ENCODE measurements at regions not wholly inside any gene's neighbourhood (a gene's known extent, or its start where the extent isn't known, plus 50 kb on each side); places are given as distances from the start of the nearest gene placed in this dataset.

DNA sequence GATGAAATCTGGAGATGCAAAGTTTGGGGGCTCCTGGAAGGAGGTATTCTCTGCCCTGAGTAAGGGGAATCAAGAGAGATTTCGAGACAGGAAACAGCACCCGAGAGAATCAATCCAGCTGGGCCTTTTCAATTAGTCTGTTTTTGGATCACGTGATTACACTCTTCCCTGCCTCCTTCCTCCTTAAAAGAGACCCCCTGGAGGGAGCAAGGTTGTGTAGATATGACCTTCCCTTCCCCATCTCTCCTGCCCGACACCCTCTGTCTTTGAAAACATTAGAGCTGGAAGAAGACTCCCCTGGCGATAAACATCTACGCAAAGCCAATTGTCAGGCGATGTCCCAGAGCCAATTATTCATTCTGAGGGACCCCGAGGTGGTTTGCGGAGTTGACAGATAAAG is 407.9 kb downstream of the MIAT start:
- Histone ChIP-seq H2AK5ac (ENCODE audit: insufficient read length, low read length) (no peak overlapping the region), H4K91ac (ENCODE audit: insufficient read length, low read depth, low read length) (no peak overlapping the region), H3T11ph (ENCODE audit: low read length) (no peak overlapping the region), H3K9me3 (ENCODE audit: control insufficient read depth, low read depth, low read length) (no peaks in the 10 kb centered on the region), H2BK20ac (ENCODE audit: low read depth, low read length, poor library complexity, severe bottlenecking) (no peak overlapping the region), H3K23ac (ENCODE audit: insufficient read length, low read depth, low read length) (no peak overlapping the region), H4K5ac (ENCODE audit: insufficient read length, low read depth, low read length) (no peak overlapping the region), H3K56ac (ENCODE audit: insufficient read length, low read depth, low read length) (no peak overlapping the region), H3K14ac (ENCODE audit: insufficient read depth, low read length) (no peak overlapping the region), H2BK5ac (ENCODE audit: insufficient read length, low read length) (no peak overlapping the region), H3K23me2 (ENCODE audit: insufficient read length, low read depth, low read length, poor library complexity, severe bottlenecking) (no peaks in the 10 kb centered on the region), H3K9ac (ENCODE audit: extremely low read depth, insufficient read length, low read length) (no peak overlapping the region), H2AFZ (ENCODE audit: low read length) (no peak overlapping the region), H3K27ac (ENCODE audit: insufficient read length, low read depth, low read length) (no peak overlapping the region), H3K79me2 (ENCODE audit: insufficient read depth, low read length) (no peaks in the 10 kb centered on the region), H3K4ac (ENCODE audit: low read depth, low read length) (no peak overlapping the region), H2BK12ac (ENCODE audit: insufficient read length, low read depth, low read length) (no peak overlapping the region), H2BK15ac (ENCODE audit: low read depth, low read length) (no peak overlapping the region), H3K4me1 (ENCODE audit: insufficient read depth, low read length) (no peaks in the 10 kb centered on the region), H4K8ac (replicated peaks; ENCODE audit: insufficient read length, low read depth, low read length) (no peak overlapping the region), H4K20me1 (ENCODE audit: control insufficient read depth, insufficient read depth, insufficient read length) (no peaks in the 10 kb centered on the region), H3K27me3 (ENCODE audit: insufficient read depth, low read length) (no peaks in the 10 kb centered on the region), H2BK120ac (ENCODE audit: low read depth, low read length, poor library complexity, severe bottlenecking) (no peak overlapping the region), H3K18ac (ENCODE audit: insufficient read length, low read depth, low read length) (no peak overlapping the region), H3K79me1 (ENCODE audit: insufficient read depth, low read depth, low read length, poor library complexity, severe bottlenecking) (no peaks in the 10 kb centered on the region), H3K4me2 (ENCODE audit: insufficient read depth, insufficient read length, low read length) (no peak overlapping the region)
- Mint-ChIP-seq H3K27ac (no peak overlapping the region), H3K4me1 (peaks cover 9 to 24% of the 10 kb centered on the region in 2 experiments), H3K36me3 (ENCODE audit: insufficient read depth in 1 of 3, low read depth in 3 of 3) (no peaks in the 10 kb centered on the region), H3K9me3 (no peaks in the 10 kb centered on the region), H3K4me3 (no peak overlapping the region), H3K27me3 (ENCODE audit: low read depth) (peaks cover 13% of the 10 kb centered on the region)
- no CpG with 5 or more reads among the region's 9 CpGs for WGBS (ENCODE audit: extremely low coverage, insufficient read length, low lambda C conversion rate)
- DNase-seq, result no peak
- TF ChIP-seq, protein P1, sequence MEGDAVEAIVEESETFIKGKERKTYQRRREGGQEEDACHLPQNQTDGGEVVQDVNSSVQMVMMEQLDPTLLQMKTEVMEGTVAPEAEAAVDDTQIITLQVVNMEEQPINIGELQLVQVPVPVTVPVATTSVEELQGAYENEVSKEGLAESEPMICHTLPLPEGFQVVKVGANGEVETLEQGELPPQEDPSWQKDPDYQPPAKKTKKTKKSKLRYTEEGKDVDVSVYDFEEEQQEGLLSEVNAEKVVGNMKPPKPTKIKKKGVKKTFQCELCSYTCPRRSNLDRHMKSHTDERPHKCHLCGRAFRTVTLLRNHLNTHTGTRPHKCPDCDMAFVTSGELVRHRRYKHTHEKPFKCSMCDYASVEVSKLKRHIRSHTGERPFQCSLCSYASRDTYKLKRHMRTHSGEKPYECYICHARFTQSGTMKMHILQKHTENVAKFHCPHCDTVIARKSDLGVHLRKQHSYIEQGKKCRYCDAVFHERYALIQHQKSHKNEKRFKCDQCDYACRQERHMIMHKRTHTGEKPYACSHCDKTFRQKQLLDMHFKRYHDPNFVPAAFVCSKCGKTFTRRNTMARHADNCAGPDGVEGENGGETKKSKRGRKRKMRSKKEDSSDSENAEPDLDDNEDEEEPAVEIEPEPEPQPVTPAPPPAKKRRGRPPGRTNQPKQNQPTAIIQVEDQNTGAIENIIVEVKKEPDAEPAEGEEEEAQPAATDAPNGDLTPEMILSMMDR (conservative IDR thresholded peaks at IDR 0.05), result no peak
